AG04450 (cell line): ENCODE measurements at regions not wholly inside any gene's neighbourhood (a gene's known extent, or its start where the extent isn't known, plus 50 kb on each side); places are given as distances from the start of the nearest gene placed in this dataset.

Source experiments
- CTCF ChIA-PET: fragments of 300-600, 350-600 bp; formaldehyde crosslinking; extraction: SDS; loops from one replicate; lab custom pipeline; 2022; ENCODE audit warnings: antibody characterized with exemption, inconsistent platforms; lab: Charles Lee
- POLR2A ChIA-PET: fragments of 350-600 bp; formaldehyde crosslinking; extraction: SDS; loops from one replicate; lab custom pipeline; 2021; ENCODE audit warnings: antibody characterized with exemption, inconsistent platforms; lab: Yijun Ruan, JAX
- DNase-seq: peaks from one replicate; pipeline ENCODE4 v3.0.0-alpha.2; 2011; ENCODE audit warnings: low read depth, low spot score
- H3K27ac ChIP-seq: one replicate; pipeline ENCODE4 v1.5.1; 2012; ENCODE audit warnings: low read depth, low read length, control low read depth
- H3K27me3 ChIP-seq: one replicate; pipeline ENCODE4 v1.6.0; 2012; ENCODE audit warnings: low read length; ENCODE audit not compliant: control insufficient read depth, insufficient read depth
- H3K4me3 ChIP-seq: 2 replicates; pipeline ENCODE4 v1.5.1; 2011; ENCODE audit warnings: mild to moderate bottlenecking, low read depth, low read length, control low read depth
- H3K9me3 ChIP-seq: 2 replicates; pipeline ENCODE4 v1.5.1; 2012; ENCODE audit warnings: low read length; ENCODE audit not compliant: control insufficient read depth, insufficient read depth
- TF ChIP-seq, protein P1 (sequence below): IDR thresholded peaks from 2 replicates; pipeline ENCODE4 v1.5.1; 2011; ENCODE audit warnings: low read depth, low read length, control low read depth, inconsistent platforms

DNA sequence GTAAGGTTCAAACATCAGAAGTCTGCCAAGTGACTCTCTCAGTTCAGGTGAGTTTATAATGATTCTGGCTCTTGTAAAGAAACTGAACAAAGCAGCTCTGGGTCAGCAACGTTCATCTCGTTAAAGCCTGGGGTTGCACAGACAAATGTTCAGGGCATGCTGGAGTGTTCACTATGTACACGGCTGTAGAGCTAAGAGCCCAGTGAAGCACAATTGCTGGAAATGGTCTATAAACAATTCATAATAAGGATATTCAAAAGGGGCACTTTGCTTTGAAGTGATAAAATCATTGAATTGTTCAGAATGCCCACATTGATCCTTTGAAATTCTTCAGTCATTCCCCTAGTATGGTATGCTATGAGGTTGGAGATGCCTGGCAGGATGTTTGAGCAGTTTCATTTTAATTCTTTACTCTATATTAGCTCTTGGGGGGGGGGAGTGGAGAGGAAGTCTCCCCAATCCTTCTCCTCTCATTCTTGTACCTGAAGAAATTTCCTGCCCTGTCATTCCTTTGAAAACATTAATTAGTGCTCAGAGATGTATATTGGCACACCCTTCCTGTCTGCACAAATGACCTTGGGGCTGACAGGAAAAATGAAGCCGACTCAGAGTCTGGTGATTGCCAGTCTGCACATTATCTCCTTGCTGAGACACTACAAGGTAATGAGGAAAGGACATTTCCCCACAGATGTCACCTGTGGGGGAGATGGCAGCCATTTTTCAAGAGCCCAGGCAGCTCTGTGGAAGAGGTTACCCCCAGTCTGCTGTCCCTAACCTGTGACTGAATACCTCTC is 145.5 kb downstream of the DLEU7 start:
- ChIA-PET POLR2A (no interaction called here), CTCF (no interaction called here)
- TF ChIP-seq, protein P1, sequence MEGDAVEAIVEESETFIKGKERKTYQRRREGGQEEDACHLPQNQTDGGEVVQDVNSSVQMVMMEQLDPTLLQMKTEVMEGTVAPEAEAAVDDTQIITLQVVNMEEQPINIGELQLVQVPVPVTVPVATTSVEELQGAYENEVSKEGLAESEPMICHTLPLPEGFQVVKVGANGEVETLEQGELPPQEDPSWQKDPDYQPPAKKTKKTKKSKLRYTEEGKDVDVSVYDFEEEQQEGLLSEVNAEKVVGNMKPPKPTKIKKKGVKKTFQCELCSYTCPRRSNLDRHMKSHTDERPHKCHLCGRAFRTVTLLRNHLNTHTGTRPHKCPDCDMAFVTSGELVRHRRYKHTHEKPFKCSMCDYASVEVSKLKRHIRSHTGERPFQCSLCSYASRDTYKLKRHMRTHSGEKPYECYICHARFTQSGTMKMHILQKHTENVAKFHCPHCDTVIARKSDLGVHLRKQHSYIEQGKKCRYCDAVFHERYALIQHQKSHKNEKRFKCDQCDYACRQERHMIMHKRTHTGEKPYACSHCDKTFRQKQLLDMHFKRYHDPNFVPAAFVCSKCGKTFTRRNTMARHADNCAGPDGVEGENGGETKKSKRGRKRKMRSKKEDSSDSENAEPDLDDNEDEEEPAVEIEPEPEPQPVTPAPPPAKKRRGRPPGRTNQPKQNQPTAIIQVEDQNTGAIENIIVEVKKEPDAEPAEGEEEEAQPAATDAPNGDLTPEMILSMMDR: no peak
- Histone ChIP-seq H3K27ac (no peak overlapping the region), H3K4me3 (no peak overlapping the region), H3K27me3 (peaks cover 2% of the 10 kb centered on the region), H3K9me3 (no peaks in the 10 kb centered on the region)
- no peak for DNase-seq

GRCh38 chr13:50699874-50700663 is 143.4 kb downstream of the DLEU7 start:
- H3K27me3 ChIP-seq: peaks cover 2% of the 10 kb centered on the region
- ChIA-PET POLR2A (interaction anchor here (0.8 kb wide), 1 partner anchor 58 kb away, joined by 4 read pairs; no protein-coding TSS in a partner anchor), CTCF (no interaction called here)
- no peak for DNase-seq
- H3K9me3 ChIP-seq: no peaks in the 10 kb centered on the region
- no peak overlapping the region for H3K4me3 ChIP-seq
- TF ChIP-seq, protein P1: no peak
- H3K27ac ChIP-seq: no peak overlapping the region

DNA sequence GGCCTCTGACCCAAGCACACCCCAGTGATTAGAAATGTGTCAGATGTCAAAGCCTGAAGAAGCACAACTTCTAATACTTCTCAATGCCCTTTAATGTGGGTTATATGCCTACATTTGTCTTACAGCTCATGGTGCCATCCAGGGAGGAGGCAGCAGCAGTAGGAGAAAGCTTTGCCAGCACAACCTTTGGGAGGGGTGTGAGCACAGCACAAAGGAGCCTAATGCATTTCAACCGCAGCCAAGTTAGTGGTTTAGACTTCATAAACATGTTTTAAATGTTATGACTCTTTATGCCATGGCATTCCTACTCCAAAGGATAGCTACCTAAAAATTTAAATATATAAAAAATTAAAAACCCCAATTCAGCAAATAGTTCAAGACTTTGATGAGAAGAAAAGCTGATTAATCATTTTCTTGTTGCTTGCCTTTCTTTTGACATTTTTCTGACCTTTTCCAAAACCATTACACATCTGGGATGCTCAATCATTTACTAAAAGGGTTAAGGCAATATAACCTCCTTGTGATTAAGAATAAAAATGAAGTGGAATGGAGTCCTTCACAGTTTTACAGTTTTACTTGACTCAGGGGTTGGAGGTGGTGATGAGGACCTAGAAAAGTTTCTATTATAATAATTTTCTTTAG is 142.7 kb downstream of the DLEU7 start:
- POLR2A ChIA-PET: interaction anchor here (0.8 kb wide), 1 partner anchor 59 kb away, joined by 4 read pairs; no protein-coding TSS in a partner anchor
- TF ChIP-seq, protein P1: no peak
- Histone ChIP-seq H3K27ac (no peak overlapping the region), H3K27me3 (peaks cover 2% of the 10 kb centered on the region), H3K4me3 (no peak overlapping the region), H3K9me3 (no peaks in the 10 kb centered on the region)
- CTCF ChIA-PET: no interaction called here
- DNase-seq: no peak

DNA sequence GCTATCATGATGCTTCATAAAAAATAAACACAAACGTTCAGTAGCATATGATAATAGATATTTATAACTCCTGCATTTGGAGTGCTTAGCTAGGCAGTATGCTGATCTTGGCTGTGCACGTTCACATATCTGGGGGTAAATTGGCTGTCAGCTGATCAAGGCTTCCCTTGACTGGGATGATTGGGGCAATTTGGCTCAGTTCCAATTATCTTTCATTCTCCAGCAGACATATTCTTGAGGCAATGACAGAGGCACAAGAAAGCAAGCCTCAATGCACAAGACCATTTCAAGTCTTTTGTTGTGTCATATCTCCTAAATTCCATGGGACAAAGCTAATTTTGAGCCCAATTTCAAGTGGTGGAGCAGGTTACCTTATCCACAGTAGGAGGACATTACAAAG is 142.0 kb downstream of the DLEU7 start:
- H3K4me3 ChIP-seq: no peak overlapping the region
- H3K9me3 ChIP-seq: no peaks in the 10 kb centered on the region
- POLR2A ChIA-PET: no interaction called here
- no peak for DNase-seq
- TF ChIP-seq, protein P1: no peak
- CTCF ChIA-PET: no interaction called here
- no peak overlapping the region for H3K27ac ChIP-seq
- no peaks in the 10 kb centered on the region for H3K27me3 ChIP-seq
